ENCODE measurements at regions not wholly inside any gene's neighbourhood (a gene's known extent, or its start where the extent isn't known, plus 50 kb on each side); places are given as distances from the start of the nearest gene placed in this dataset.
"Not testable (repeated sequence)": the region's sequence is repeated elsewhere in the genome, so short reads cannot be mapped to it uniquely, and the experiment has no call there.

GRCh38 chr12:111248236-111249017 lies 120.5 kb downstream of the PHETA1 start:
- DNase-seq (ENCODE audit: low read depth in 2 of 2): no peak

GRCh38 chr12:111247083-111247783 lies 121.7 kb downstream of the PHETA1 start:
- no peak for DNase-seq (ENCODE audit: low read depth in 2 of 2)

GRCh38 chr12:111246477-111247011 lies 122.4 kb downstream of the PHETA1 start:
- DNase-seq (ENCODE audit: low read depth in 2 of 2): no peak

GRCh38 chr12:111245701-111246476 lies 123.0 kb downstream of the PHETA1 start:
- no peak for DNase-seq (ENCODE audit: low read depth in 2 of 2)

- no peak for DNase-seq (ENCODE audit: low read depth in 2 of 2)
Observed at GRCh38 chr12:111244673-111245072, 124.2 kb downstream of the PHETA1 start.

GRCh38 chr12:111242817-111243216 lies 126.1 kb downstream of the PHETA1 start:
- DNase-seq (ENCODE audit: low read depth in 2 of 2): not testable (repeated sequence)

GRCh38 chr12:111242184-111242583 lies 126.7 kb downstream of the PHETA1 start:
- DNase-seq (ENCODE audit: low read depth in 2 of 2): no peak

GRCh38 chr12:111240374-111240773 lies 128.5 kb downstream of the PHETA1 start:
- no peak for DNase-seq (ENCODE audit: low read depth in 2 of 2)

- DNase-seq (ENCODE audit: low read depth in 2 of 2): no peak
Observed at GRCh38 chr12:111239235-111239634, 129.7 kb downstream of the PHETA1 start.

GRCh38 chr12:111238075-111238734 lies 130.7 kb downstream of the PHETA1 start:
- DNase-seq (ENCODE audit: low read depth in 2 of 2): no peak

GRCh38 chr12:111234491-111234890 lies 134.4 kb downstream of the PHETA1 start:
- DNase-seq (ENCODE audit: low read depth in 2 of 2): not testable (repeated sequence)

GRCh38 chr12:111233786-111234185 lies 135.1 kb downstream of the PHETA1 start:
- DNase-seq (ENCODE audit: low read depth in 2 of 2): no peak

GRCh38 chr12:111230649-111231048 lies 138.2 kb downstream of the PHETA1 start:
- no peak for DNase-seq (ENCODE audit: low read depth in 2 of 2)

- no peak for DNase-seq (ENCODE audit: low read depth in 2 of 2)
Observed at GRCh38 chr12:111228916-111229666, 139.8 kb downstream of the PHETA1 start.

- no peak for DNase-seq (ENCODE audit: low read depth in 2 of 2)
Observed at GRCh38 chr12:111227476-111228420, 141.1 kb downstream of the PHETA1 start.

GRCh38 chr12:111226680-111227079 lies 142.2 kb downstream of the PHETA1 start:
- DNase-seq (ENCODE audit: low read depth in 2 of 2): no peak

GRCh38 chr12:111225307-111225706 lies 143.6 kb downstream of the PHETA1 start:
- no peak for DNase-seq (ENCODE audit: low read depth in 2 of 2)

GRCh38 chr12:111224186-111225066 lies 144.5 kb downstream of the PHETA1 start:
- no peak for DNase-seq (ENCODE audit: low read depth in 2 of 2)

- no peak for DNase-seq (ENCODE audit: low read depth in 2 of 2)
Observed at GRCh38 chr12:111222523-111222922, 146.4 kb downstream of the PHETA1 start.
